GM21737 (cell line): ENCODE measurements at regions not wholly inside any gene's neighbourhood (a gene's known extent, or its start where the extent isn't known, plus 50 kb on each side); places are given as distances from the start of the nearest gene placed in this dataset.

Source experiments
- ATAC-seq: cut with Tn5 transposase; IDR thresholded peaks from one replicate; pipeline ENCODE4 v1.9.1; 2021; ENCODE audit warnings: mild to moderate bottlenecking, moderate library complexity; ENCODE audit not compliant: unreplicated experiment

GRCh38 chr5:42898760-42899159 lies 87.1 kb upstream of the SELENOP start:
- no peak for ATAC-seq

- no peak for ATAC-seq
These were observed 84.8 kb upstream of the SELENOP start for GRCh38 chr5:42896523-42896922.

GRCh38 chr5:42894057-42894456 lies 82.4 kb upstream of the SELENOP start:
- no peak for ATAC-seq

- peak; percentile 94 for ATAC-seq
These were observed 77.7 kb upstream of the SELENOP start for GRCh38 chr5:42889311-42889933.

GRCh38 chr5:42888771-42889170 lies 77.1 kb upstream of the SELENOP start:
- ATAC-seq = no peak

GRCh38 chr5:42887575-42887974 lies 75.9 kb upstream of the SELENOP start:
- no peak for ATAC-seq

GRCh38 chr5:42887097-42887496 lies 75.4 kb upstream of the SELENOP start:
- ATAC-seq = no peak

GRCh38 chr5:42886635-42887034 lies 74.9 kb upstream of the SELENOP start:
- ATAC-seq = no peak

- ATAC-seq = no peak
These were observed 72.6 kb upstream of the SELENOP start for GRCh38 chr5:42884326-42884725.

GRCh38 chr5:42881416-42882117 lies 69.9 kb upstream of the SELENOP start:
- no peak for ATAC-seq

GRCh38 chr5:42880496-42881150 lies 68.9 kb upstream of the SELENOP start:
- no peak for ATAC-seq

- ATAC-seq = no peak
These were observed 67.6 kb upstream of the SELENOP start for GRCh38 chr5:42879291-42879690.

- no peak for ATAC-seq
These were observed 66.9 kb upstream of the SELENOP start for GRCh38 chr5:42878550-42878949.

- no peak for ATAC-seq
These were observed 66.3 kb upstream of the SELENOP start for GRCh38 chr5:42878041-42878440.

- ATAC-seq = no peak
These were observed 65.7 kb upstream of the SELENOP start for GRCh38 chr5:42877431-42877830.

GRCh38 chr5:42876375-42876844 lies 64.7 kb upstream of the SELENOP start:
- ATAC-seq = no peak

GRCh38 chr5:42875785-42876374 lies 64.2 kb upstream of the SELENOP start:
- no peak for ATAC-seq

- no peak for ATAC-seq
These were observed 63.5 kb upstream of the SELENOP start for GRCh38 chr5:42875211-42875610.

- no peak for ATAC-seq
These were observed 63.0 kb upstream of the SELENOP start for GRCh38 chr5:42874621-42875198.

GRCh38 chr5:42872865-42873264 lies 61.2 kb upstream of the SELENOP start:
- ATAC-seq = no peak

- ATAC-seq = no peak
These were observed 59.3 kb upstream of the SELENOP start for GRCh38 chr5:42870882-42871418.
